Peyer's patch (tissue), 4 donors: ENCODE measurements at regions not wholly inside any gene's neighbourhood (a gene's known extent, or its start where the extent isn't known, plus 50 kb on each side); places are given as distances from the start of the nearest gene placed in this dataset.

ENCODE experiments used
- CTCF ChIP-seq, 6 experiments: fragments of 450-650 bp in 4 of 6; fragments of 200-600 bp in 2 of 6; sonication (generic) in 1 of 6; IDR thresholded peaks; one replicate each; pipeline ENCODE4 v1.5.1; 2017 to 2019; ENCODE audit warnings: antibody characterized with exemption in 6 of 6, mild to moderate bottlenecking in 3 of 6, moderate library complexity in 1 of 6
- POLR2A ChIP-seq, 2 donors: fragments of 450-650 bp; IDR thresholded peaks; one replicate each; pipeline ENCODE4 v1.5.1; 2017; ENCODE audit warnings: antibody characterized with exemption in 2 of 2, mild to moderate bottlenecking in 2 of 2, moderate library complexity in 2 of 2

GRCh38 chr4:136946307-136946907, 585.9 kb downstream of the PCDH18 start:
- TF ChIP-seq CTCF (IDR thresholded peaks at IDR 0.05) (no peak), POLR2A (IDR thresholded peaks at IDR 0.05) (no peak)
